BE2C (cell line): ENCODE measurements at regions not wholly inside any gene's neighbourhood (a gene's known extent, or its start where the extent isn't known, plus 50 kb on each side); places are given as distances from the start of the nearest gene placed in this dataset.
"Not testable (repeated sequence)": the region's sequence is repeated elsewhere in the genome, so short reads cannot be mapped to it uniquely, and the experiment has no call there.

ENCODE experiments used
- DNase-seq: peaks from one replicate; pipeline ENCODE4 v3.0.0-alpha.2; 2020
- H3K27me3 ChIP-seq: fragments of 250-450 bp; sonication (Bioruptor Pico); 2 replicates; pipeline ENCODE4 v1.5.1; 2020; ENCODE audit warnings: mild to moderate bottlenecking
- H3K36me3 ChIP-seq: fragments of 250-450 bp; sonication (Bioruptor Pico); 2 replicates; pipeline ENCODE4 v1.5.1; 2020; ENCODE audit warnings: mild to moderate bottlenecking
- H3K4me1 ChIP-seq: fragments of 250-450 bp; sonication (Bioruptor Pico); 2 replicates; pipeline ENCODE4 v1.5.1; 2020
- H3K4me3 ChIP-seq: 2 replicates; pipeline ENCODE4 v1.5.1; 2011; ENCODE audit warnings: low read depth, low read length
- H3K9me3 ChIP-seq: fragments of 250-450 bp; sonication (Bioruptor Pico); 2 replicates; pipeline ENCODE4 v1.5.1; 2020
- TF ChIP-seq, protein P1 (sequence below): IDR thresholded peaks from 2 replicates; pipeline ENCODE4 v1.5.1; 2012; ENCODE audit warnings: mild to moderate bottlenecking, low read depth, low read length

DNA sequence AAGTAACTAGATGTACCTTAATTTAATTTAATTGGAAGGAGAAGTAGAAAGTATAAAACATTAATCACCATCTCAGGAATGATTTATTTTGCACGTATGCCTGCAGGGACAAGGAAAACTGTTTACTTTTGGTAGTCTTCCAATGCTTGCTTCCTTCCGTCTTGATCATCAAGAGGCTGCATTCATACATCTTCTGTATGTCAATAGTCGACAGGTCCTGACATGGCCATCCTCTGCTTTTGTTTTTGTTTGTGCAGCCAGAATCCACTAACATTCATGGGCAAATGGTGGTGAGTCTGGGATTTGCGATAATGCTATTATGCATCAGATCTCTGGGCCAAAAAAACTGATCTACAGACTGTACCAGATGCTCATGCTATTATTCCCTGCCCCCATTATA, 56.6 kb upstream of the ZPLD1 start:
- no peaks in the 10 kb centered on the region for H3K27me3 ChIP-seq
- no peak for DNase-seq
- H3K4me3 ChIP-seq: no peak overlapping the region
- H3K4me1 ChIP-seq: peaks cover 2% of the 10 kb centered on the region; the same call in 1 of the 2 replicates
- no peaks in the 10 kb centered on the region for H3K9me3 ChIP-seq
- H3K36me3 ChIP-seq: no peaks in the 10 kb centered on the region
- TF ChIP-seq, protein P1, sequence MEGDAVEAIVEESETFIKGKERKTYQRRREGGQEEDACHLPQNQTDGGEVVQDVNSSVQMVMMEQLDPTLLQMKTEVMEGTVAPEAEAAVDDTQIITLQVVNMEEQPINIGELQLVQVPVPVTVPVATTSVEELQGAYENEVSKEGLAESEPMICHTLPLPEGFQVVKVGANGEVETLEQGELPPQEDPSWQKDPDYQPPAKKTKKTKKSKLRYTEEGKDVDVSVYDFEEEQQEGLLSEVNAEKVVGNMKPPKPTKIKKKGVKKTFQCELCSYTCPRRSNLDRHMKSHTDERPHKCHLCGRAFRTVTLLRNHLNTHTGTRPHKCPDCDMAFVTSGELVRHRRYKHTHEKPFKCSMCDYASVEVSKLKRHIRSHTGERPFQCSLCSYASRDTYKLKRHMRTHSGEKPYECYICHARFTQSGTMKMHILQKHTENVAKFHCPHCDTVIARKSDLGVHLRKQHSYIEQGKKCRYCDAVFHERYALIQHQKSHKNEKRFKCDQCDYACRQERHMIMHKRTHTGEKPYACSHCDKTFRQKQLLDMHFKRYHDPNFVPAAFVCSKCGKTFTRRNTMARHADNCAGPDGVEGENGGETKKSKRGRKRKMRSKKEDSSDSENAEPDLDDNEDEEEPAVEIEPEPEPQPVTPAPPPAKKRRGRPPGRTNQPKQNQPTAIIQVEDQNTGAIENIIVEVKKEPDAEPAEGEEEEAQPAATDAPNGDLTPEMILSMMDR: no peak

DNA sequence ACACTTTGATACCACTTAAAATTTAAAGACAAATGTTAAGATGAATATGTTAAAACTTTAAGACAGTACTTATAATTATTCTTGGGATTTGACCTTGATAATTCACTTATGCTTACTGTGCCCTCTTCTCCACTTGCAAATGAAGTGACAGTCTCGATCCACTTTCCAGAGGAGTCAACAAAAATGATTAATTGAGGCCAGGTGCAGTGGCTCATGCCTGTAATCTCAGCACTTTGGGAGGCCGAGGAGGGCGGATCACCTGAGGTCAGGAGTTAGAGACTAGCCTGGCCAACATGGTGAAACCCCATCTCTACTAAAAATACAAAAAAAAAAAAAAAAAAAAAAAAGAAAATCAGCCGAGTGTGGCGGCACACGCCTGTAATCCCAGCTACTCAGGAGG, 52.6 kb upstream of the ZPLD1 start:
- H3K9me3 ChIP-seq, H3K4me1 ChIP-seq, H3K4me3 ChIP-seq, H3K36me3 ChIP-seq, H3K27me3 ChIP-seq, DNase-seq: not testable (repeated sequence)
